ENCODE measurements at regions not wholly inside any gene's neighbourhood (a gene's known extent, or its start where the extent isn't known, plus 50 kb on each side); places are given as distances from the start of the nearest gene placed in this dataset.
"Not testable (repeated sequence)": the region's sequence is repeated elsewhere in the genome, so short reads cannot be mapped to it uniquely, and the experiment has no call there.

DNA sequence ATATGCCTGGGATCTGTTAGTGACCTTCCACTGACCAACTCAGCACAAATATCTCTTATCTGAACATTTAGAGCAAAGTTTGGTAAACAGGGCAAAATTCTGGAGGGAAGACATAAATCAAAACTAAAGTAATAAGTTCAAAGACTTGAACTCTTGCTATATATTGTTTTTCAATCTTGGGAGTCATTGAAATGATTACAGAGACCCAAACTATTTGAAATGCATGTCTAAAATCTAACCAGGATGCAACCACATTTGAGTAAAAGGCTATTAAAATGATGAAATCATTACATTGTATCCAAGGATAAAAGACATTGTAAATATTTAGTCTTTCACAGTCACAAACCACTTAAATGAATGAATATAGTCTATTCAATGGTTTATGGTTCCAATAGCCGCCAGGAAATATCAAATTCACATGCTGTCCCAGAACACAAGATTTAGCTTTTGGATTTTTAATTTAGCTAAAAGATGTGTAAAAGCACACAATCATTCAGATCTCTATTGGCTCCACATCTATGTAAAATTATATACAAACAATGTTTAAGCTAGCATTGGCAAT is 256.6 kb upstream of the EPHA7 start:
- DNase-seq (ENCODE audit: low read depth), result no peak

DNA sequence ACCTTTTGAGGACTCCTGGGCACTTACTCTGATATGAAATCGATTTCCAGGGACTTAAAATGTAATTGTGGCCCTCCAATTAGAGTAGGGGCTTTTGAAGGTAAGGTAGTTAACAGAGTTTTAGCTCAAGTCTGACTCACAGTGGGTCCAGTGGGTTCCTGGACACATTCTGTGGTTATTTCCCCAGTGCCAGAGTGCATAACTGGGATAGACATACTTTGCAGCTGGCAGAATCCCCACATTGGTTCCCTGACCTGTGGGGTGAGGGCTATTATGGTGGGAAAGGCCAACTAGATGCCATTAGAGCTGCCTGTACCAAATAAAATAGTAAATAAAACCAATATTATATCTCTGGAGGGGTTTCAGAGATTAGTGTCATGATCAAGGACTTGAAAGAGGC is 243.8 kb upstream of the EPHA7 start:
- DNase-seq (ENCODE audit: low read depth), result no peak

DNA sequence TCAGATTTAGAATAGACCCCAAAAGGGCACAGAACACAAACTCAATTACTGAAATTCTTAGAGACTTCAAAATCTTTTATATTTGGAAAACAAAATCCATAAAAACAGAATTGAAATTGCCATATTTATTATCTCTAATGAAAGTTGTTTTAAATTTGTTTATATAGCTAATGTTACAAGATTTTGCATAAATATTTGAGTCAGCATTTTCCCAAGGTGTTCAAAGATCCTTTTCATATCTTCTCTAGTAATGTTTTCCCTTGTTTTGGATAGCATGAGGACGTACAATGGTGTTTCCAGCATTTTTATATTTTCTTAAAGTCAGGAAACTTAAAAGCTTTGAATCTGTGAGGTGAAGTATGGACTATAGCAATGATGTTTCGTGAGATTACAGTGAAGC is 235.2 kb upstream of the EPHA7 start:
- DNase-seq (ENCODE audit: low read depth), result no peak

DNA sequence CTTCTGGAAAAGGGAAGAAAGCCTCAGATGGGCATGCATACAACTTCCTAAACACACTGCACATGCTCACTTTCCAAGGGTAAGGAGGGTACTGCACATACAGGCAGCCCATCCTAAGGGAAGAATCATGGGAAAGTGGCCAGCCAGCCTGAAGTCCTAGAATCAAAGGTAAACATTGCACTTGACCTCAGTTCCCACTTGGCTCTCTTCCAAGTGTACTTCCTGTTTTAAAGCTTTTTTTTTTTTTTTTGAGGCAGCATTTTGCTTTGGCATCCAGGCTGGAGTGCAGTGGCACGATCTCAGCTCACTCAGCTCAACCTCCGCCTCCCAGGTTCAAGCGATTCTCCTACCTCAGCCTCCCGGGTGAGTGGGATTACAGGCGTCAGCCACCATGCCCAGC is 225.3 kb upstream of the EPHA7 start:
- no peak for DNase-seq (ENCODE audit: low read depth)

DNA sequence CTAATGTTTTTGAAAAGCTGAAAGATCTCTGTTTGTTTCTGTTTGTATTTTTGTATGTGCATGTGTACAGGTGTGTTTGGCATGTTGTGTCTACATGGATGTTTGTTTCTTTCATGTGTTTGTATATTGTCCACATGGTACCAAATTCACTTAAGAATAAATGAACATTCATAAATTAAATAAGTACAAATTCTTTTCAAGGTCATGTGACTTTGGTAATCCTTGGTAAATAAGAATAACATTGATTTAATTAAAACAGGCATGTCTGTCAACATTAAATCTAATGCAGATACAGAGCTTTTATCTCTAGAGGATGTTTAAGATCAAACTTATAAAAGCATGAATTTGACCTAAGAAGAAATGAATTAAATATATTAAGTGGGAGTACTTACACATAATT is 219.8 kb upstream of the EPHA7 start:
- DNase-seq (ENCODE audit: low read depth), result no peak

DNA sequence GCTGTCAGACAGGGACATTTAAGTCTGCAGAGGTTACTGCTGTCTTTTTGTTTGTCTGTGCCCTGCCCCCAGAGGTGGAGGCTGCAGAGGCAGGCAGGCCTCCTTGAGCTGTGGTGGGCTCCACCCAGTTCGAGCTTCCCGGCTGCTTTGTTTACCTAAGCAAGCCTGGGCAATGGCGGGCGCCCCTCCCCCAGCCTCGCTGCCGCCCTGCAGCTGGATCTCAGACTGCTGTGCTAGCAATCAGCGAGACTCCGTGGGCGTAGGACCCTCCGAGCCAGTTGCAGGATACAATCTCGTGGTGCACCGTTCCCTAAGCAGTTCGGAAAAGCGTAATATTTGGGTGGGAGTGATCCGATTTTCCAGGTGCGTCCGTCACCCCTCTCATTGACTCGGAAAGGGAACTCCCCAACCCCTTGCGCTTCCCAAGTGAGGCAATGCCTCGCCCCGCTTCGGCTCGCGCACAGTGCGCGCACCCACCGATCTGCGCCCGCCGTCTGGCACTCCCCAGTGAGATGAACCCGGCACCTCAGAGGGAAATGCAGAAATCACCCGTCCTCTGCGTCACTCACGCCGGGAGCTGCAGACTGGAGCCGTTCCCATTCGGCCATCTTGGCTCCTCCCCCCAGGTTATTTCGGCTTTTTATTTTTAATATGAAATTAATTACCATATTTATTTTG is 217.8 kb upstream of the EPHA7 start:
- DNase-seq (ENCODE audit: low read depth), result not testable (repeated sequence)

DNA sequence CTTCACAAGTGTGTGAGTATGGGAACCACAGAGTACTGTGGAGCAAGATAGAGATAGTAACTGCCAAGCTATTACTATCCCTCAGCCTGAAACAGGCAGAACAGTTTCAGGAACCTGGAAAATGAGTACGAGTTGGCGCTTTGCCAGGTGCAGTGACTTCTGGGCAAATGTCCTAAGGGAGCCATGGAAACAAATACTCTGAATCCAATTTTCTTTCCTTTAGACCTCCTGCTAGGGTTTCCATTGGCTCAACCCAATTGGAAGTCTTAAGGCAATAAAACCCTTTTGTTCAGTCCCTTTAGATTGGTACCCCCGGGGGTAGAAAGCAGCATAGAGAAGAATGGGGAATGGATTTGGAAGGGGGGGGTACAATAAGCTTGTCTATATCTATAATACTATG is 205.0 kb upstream of the EPHA7 start:
- no peak for DNase-seq (ENCODE audit: low read depth)

DNA sequence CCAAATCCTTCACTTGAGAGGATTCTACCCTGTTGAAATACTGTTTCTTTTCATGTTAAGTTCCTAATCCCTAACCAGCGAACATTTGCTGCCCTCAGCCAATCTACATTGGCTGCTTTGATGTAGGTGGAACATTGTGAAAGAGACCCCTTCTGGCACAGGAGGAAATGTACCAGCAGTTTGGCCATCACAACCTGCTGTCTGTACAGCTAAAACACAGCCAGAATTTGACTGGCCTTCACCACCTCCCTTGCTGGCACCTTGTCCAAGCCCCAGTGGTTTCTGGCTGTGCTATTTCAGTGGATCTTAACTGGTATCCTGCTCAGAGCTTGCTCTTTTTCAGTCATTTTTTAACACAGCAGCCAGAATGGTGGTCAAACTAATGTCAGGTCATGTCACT is 202.1 kb upstream of the EPHA7 start:
- DNase-seq (ENCODE audit: low read depth), result no peak

DNA sequence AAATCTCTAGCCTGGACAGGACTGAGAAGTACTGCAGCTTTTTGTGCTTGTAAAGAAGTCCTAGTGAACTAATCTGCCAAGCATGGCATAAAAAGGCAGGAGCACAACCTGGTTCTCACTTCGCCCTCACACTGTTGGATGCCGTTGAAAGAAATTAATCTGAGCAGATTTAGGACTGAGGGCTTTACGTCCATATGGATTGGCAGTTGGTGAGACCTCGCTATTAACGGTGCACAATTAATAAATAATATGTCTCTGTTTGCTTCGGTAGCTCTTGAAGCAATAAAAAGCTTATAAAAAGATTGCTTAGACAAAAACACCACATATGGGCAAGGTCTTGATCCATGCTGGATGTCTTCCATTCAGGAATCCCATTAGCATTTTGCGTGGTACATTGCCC is 185.6 kb upstream of the EPHA7 start:
- no peak for DNase-seq (ENCODE audit: low read depth)

DNA sequence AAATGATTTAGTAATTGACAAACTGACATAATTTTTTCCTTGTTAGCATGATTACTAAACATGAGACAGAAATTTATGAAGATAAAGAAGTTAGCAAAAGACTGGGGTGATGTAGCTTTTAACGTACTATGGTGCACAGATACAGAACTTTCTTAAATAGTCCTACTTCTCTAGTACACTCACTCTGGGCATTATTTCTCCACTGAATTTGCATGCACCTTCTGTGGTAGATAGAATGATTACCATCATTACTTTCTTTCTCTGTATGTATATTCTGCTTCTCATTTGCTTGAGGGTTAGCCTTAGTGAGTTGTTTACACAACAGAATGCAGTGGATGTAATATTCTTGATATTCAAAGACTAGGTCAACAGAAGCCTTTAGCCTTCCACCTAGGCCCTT is 173.1 kb upstream of the EPHA7 start:
- DNase-seq (ENCODE audit: low read depth), result no peak

DNA sequence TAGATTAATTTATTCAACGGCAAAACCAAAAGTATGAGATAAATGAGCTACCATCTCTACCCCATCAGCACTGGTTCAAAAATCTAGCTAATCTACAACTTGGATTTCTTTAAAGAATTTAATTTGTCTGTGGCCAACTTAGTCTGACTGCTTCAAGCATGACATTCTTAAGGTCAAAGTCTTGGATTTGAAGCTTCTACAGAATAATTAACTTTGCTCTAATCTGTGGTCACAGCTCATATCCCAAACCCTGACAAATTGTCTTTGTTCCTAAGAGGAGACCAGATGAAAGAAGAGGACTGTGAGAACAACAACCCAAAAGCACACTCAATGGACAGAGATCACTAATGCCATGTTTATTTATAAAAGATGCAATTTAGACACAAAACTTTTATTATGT is 166.9 kb upstream of the EPHA7 start:
- DNase-seq (ENCODE audit: low read depth), result no peak

DNA sequence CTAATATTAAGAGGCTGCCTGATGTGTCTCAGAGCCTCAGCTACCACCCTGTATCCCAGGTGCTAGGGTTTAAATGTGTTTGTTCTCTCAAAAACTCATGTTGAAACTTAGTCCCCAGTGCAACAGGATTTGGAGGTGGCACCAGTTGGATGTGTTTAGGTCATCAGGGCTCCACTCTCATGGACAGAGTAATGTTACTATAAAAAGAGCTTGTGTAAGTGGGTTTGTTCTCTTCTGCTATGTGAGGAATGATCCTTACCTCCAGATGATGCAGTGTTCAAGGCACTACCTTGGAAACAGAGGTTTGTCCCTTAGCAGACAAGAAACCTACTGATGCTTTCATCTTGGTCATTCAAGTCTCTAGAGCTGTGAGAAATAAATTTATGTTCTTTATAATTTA is 164.9 kb upstream of the EPHA7 start:
- no peak for DNase-seq (ENCODE audit: low read depth)

DNA sequence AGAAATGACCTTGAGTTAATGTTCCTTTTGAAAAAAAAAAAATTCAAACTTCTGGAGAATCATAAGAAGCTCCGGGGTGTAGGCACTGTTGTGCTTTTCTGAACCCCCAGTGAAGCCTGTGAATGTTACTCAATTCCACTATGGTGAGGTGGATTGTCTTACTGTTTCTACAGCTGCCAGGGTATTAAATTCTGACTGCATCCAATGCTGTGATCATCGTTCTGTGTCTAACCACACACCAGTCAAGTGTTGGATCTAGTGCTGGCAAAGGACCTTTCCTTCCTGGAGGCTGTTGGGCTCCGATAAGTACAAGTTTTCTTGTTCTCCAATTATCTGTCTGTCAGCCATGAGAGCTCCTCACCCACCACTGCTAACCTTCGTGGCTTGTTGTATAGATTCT is 162.0 kb upstream of the EPHA7 start:
- DNase-seq (ENCODE audit: low read depth), result no peak

DNA sequence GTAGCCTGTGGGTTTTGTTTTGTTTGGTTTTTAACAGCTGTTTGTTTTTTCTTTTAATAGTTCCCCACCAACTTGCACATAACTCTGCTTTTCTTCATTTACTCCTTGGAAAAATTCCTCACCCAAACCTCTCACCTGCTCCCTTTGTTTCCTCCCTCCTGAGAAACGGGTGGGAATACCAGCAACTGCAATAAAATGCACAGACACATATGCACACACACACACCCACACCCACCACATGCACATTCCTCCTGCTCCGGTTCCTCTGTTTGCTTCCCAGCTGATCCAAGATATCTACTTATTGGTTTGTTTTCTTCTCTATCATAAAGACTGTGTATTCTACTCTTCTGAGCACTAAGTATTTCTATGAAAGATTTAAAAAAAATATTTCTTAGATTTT is 161.1 kb upstream of the EPHA7 start:
- no peak for DNase-seq (ENCODE audit: low read depth)

DNA sequence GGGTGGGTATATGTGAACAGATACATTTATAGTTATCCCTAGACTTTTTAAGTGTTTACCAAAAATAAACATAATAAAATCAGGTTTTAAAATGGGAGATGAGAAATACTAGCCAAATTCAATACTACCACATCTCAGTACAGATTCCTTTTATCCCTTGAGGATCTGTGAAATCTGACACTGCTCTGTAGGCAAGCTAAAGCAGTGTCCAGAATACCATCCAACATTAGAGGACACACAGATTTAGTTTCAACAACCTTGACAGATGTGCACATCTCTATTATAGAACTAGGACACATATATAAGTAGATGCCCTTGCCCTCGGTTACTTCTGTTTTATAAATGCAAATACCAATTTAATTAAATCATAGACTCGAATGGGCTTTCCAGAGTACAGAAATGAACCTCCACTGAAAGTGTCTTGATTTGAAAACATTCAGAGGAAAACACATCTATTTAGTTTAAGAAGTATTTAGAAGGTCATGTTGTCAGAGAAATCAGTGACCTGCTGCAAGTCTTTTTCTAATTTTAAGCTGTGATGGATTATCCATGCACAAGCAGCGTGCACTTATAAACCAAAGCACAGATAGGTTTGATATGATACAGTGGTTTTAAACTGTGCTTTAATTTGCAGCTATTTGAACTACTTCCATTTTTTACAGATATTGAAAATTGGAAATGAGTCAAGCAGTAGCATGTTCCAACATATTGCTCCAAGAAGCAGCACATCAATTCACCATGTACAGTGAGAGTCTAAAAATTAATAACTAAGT is 156.3 kb upstream of the EPHA7 start:
- DNase-seq (ENCODE audit: low read depth), result no peak

DNA sequence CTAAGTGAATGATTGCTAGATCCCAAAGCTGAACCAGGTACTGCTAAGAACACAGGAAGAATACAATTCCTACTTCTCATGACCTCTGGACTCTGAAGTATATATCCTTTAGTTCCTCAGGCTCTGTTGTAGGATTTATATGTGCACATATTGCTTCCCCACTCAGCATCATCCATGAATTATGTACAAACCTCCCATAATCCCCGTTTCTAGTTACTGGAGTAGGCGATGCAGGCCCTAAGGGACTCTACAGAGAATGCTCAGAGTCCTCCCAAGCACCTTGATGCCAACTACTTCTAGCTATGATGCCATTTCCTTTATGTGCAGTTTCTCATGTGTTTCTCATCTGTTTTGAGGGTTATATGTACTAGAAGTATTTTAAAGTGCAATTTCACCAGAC is 154.9 kb upstream of the EPHA7 start:
- no peak for DNase-seq (ENCODE audit: low read depth)

DNA sequence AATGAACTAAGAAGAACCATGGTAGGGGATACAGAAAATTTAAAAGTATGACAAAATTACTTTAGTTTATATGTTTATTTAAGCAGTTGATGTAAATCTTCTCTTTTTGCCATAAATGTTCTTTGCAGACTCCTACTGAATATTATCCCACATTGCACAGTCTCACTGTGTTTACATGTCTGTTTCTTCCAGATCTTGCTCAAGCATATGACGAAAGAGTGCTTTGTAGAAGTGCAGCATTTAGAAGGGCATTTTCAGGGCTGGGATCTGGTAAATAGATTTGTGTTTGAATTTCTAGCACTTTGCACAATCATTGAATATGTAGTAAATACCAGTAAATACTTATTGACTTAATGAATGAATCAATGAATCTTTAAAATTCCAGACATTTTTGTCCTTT is 152.0 kb upstream of the EPHA7 start:
- no peak for DNase-seq (ENCODE audit: low read depth)

DNA sequence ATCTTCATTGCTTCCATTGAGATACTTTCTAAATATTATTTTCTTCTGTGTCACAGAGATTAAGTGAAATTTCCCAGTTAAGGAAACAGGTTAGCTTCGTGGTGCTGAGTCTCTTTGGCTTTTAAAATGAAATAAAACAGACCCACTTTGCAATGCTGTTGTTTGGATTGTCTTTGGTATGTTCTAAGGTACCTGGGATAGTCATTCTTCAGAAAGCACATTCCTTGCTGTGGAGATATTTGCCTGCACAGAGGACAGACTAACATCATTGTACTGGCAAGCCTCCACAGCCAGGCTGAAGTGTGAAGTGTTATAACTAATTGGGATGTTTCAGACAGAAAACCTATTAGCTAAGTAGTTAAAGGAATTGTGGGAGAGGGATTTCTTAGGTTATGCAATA is 148.8 kb upstream of the EPHA7 start:
- DNase-seq (ENCODE audit: low read depth), result no peak

DNA sequence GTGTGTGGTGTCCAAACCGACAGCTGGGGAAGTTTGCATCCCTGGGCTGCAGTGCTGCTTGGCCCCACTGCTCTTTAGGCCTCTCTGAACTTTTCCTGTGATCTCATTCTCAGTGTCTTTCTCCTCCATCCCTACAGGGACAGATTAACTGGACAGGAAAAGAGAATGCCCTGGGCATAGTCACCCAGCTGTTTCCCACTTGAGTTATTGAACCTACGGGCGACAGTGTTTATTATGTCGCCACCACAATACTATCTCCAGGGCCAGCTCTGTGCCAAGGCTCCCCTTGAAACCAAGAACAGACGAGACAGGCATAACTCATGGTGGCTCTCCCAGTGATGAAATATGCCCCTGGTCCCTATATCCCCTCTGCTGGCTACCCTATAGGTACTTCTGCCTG is 147.8 kb upstream of the EPHA7 start:
- no peak for DNase-seq (ENCODE audit: low read depth)

DNA sequence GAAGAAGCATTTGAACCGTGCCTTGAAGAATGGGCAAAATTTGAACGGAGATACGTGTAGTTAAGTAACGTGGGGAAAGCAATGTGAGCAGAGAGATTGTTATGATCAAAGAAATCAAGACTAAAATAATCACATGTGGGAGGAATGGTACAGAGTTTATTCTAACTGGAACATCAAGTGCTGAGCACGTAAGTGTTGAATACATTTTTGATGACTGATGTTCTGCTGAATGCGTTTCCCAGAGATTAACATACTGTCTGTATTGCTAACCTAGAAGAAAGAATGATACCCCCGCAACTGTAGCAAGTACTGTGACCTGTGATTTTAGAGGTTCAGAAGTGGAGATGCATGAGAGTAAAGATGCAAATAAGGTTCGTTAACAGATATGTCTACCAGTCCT is 146.9 kb upstream of the EPHA7 start:
- DNase-seq (ENCODE audit: low read depth), result no peak

DNA sequence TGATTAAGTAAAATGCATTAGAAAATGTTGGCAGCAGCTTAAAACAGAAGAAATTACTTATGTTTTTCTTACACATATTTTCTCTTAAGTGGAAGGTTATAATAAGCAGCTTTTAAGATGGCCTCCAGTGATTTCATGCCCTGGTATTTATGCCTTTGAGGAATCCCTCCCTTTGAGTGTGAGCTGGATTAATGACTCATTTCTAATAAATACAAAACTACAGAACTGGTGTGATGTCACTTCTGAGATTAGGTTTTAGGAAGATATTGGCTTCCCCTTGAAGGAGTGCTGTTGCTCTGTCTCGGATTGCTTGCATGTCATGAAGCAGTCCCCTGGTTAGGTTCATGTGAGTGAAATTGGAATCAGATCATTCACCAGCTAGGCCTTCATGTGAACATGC is 143.2 kb upstream of the EPHA7 start:
- DNase-seq (ENCODE audit: low read depth), result no peak

DNA sequence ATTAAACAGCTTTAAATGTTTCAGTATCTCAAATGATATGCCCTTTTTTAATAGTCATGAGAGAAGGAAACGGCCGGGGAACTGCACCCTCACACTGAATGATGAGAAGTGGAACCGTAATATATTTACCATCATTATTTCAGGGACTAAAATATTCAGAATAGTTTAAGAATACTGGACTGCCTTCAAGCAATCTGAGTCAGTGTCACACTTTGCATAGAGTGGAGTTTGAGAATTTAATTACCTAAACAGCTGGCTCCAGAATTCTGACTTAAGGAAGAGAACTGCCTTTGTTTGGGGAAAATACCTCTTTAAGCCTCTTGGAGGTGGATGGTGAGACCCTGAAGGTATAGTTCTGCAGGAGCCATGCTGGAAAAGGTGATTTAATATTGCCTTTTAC is 135.9 kb upstream of the EPHA7 start:
- DNase-seq (ENCODE audit: low read depth), result no peak

DNA sequence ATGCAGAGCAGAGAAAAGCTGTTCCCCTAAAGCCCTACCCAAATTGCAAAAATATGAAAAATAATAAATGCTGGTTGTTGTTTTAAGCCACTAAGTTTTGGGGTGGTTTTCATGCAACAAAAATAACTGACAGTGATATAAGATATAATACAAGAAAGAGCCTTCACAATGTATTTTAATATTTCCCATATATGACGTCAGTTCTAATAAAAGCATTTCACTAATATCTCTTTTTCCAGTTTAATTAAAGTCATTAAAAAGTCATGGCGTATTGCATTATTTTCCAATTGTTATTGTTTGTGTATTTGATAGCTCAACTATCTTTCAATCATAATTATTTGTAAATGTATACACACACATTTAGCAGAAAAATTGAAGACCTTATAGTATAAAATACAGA is 134.7 kb upstream of the EPHA7 start:
- no peak for DNase-seq (ENCODE audit: low read depth)

Data from CMK (cell line).